Right atrium auricular region (tissue), 2 donors: ENCODE measurements at regions not wholly inside any gene's neighbourhood (a gene's known extent, or its start where the extent isn't known, plus 50 kb on each side); places are given as distances from the start of the nearest gene placed in this dataset.

ENCODE experiments used
- DNase-seq: peaks from one replicate; pipeline ENCODE4 v3.0.0-alpha.2; 2019; ENCODE audit warnings: low spot score
- H3K27ac ChIP-seq, 2 donors: fragments of 200-600 bp; sonication (generic); 1 replicate in 1 of 2; 2 replicates in 1 of 2; pipeline ENCODE4 v1.5.1; 2016 to 2019
- H3K27me3 ChIP-seq, 2 donors: fragments of 200-600 bp; sonication (generic); one replicate each; pipeline versions ENCODE4 v1.5.1 to v1.6.0; 2017 to 2019
- H3K36me3 ChIP-seq: fragments of 200-600 bp; sonication (generic); one replicate; pipeline ENCODE4 v1.5.1; 2016
- H3K4me1 ChIP-seq, 2 donors: fragments of 200-600 bp; sonication (generic); one replicate each; pipeline versions ENCODE4 v1.5.1 to v1.6.0; 2017 to 2019
- H3K4me3 ChIP-seq, 2 donors: fragments of 200-600 bp; sonication (generic); 1 replicate in 1 of 2; 2 replicates in 1 of 2; pipeline ENCODE4 v1.5.1; 2017 to 2019; ENCODE audit warnings: mild to moderate bottlenecking in 1 of 2, moderate library complexity in 1 of 2
- H3K9me3 ChIP-seq, 2 donors: fragments of 200-600 bp; sonication (generic); one replicate each; pipeline ENCODE4 v1.5.1; 2019
- CTCF ChIP-seq, 2 donors: fragments of 200-600 bp; sonication (generic); IDR thresholded peaks; one replicate each; pipeline ENCODE4 v1.5.1; 2019; ENCODE audit warnings: antibody characterized with exemption in 2 of 2

- no peak for DNase-seq
- no peaks in the 10 kb centered on the region for H3K36me3 ChIP-seq
- no peaks in the 10 kb centered on the region for H3K4me1 ChIP-seq
- H3K9me3 ChIP-seq: no peaks in the 10 kb centered on the region
- no peak for TF ChIP-seq CTCF (IDR thresholded peaks at IDR 0.05)
- no peaks in the 10 kb centered on the region for H3K27me3 ChIP-seq
- no peak overlapping the region for H3K27ac ChIP-seq
- H3K4me3 ChIP-seq: no peak overlapping the region
These were observed 581.0 kb downstream of the ELAVL2 start for GRCh38 chr9:23245067-23245466.

- no peaks in the 10 kb centered on the region for H3K36me3 ChIP-seq
- no peak for TF ChIP-seq CTCF (IDR thresholded peaks at IDR 0.05)
- H3K4me1 ChIP-seq: no peaks in the 10 kb centered on the region
- H3K27ac ChIP-seq: no peak overlapping the region
- H3K27me3 ChIP-seq: no peaks in the 10 kb centered on the region
- no peak overlapping the region for H3K4me3 ChIP-seq
- peaks cover 0 to 3% of the 10 kb centered on the region in 2 donors for H3K9me3 ChIP-seq
- no peak for DNase-seq
These were observed 571.4 kb downstream of the ELAVL2 start for GRCh38 chr9:23254404-23255184.

- no peaks in the 10 kb centered on the region for H3K36me3 ChIP-seq
- no peak overlapping the region for H3K4me3 ChIP-seq
- no peaks in the 10 kb centered on the region for H3K27me3 ChIP-seq
- DNase-seq: no peak
- no peak for TF ChIP-seq CTCF (IDR thresholded peaks at IDR 0.05)
- H3K4me1 ChIP-seq: no peaks in the 10 kb centered on the region
- H3K9me3 ChIP-seq: peaks cover 0 to 3% of the 10 kb centered on the region in 2 donors
- no peak overlapping the region for H3K27ac ChIP-seq
These were observed 570.7 kb downstream of the ELAVL2 start for GRCh38 chr9:23255346-23255745.

GRCh38 chr9:23258569-23258968 lies 567.5 kb downstream of the ELAVL2 start:
- Histone ChIP-seq H3K4me3 (no peak overlapping the region), H3K27ac (no peak overlapping the region), H3K9me3 (no peaks in the 10 kb centered on the region), H3K4me1 (no peaks in the 10 kb centered on the region), H3K27me3 (no peaks in the 10 kb centered on the region), H3K36me3 (no peaks in the 10 kb centered on the region)
- DNase-seq: no peak
- TF ChIP-seq CTCF (IDR thresholded peaks at IDR 0.05): no peak

- no peak for DNase-seq
- H3K27ac ChIP-seq: no peak overlapping the region
- H3K36me3 ChIP-seq: no peaks in the 10 kb centered on the region
- H3K4me1 ChIP-seq: no peaks in the 10 kb centered on the region
- H3K4me3 ChIP-seq: no peak overlapping the region
- TF ChIP-seq CTCF (IDR thresholded peaks at IDR 0.05): no peak
- H3K27me3 ChIP-seq: no peaks in the 10 kb centered on the region
- no peaks in the 10 kb centered on the region for H3K9me3 ChIP-seq
These were observed 547.5 kb downstream of the ELAVL2 start for GRCh38 chr9:23278561-23278960.

- DNase-seq: no peak
- H3K27ac ChIP-seq: no peak overlapping the region
- no peaks in the 10 kb centered on the region for H3K9me3 ChIP-seq
- no peaks in the 10 kb centered on the region for H3K36me3 ChIP-seq
- H3K4me1 ChIP-seq: no peaks in the 10 kb centered on the region
- H3K27me3 ChIP-seq: no peaks in the 10 kb centered on the region
- TF ChIP-seq CTCF (IDR thresholded peaks at IDR 0.05): no peak
- H3K4me3 ChIP-seq: no peak overlapping the region
These were observed 538.6 kb downstream of the ELAVL2 start for GRCh38 chr9:23287390-23287789.
